C1 segment of cervical spinal cord (tissue), 14 donors: ENCODE measurements at regions not wholly inside any gene's neighbourhood (a gene's known extent, or its start where the extent isn't known, plus 50 kb on each side); places are given as distances from the start of the nearest gene placed in this dataset.

Source experiments
- DNase-seq, 14 donors: peaks; one replicate each; lab custom pipeline; 2025; lab: John Stamatoyannopoulos, UW

GRCh38 chr13:40383885-40384284 lies 282.6 kb downstream of the FOXO1 start:
- DNase-seq = no peak

GRCh38 chr13:40384976-40385857 lies 281.2 kb downstream of the FOXO1 start:
- no peak for DNase-seq

- no peak for DNase-seq
These were observed 280.6 kb downstream of the FOXO1 start for GRCh38 chr13:40385858-40386180.

- no peak for DNase-seq
These were observed 279.9 kb downstream of the FOXO1 start for GRCh38 chr13:40386586-40386985.

GRCh38 chr13:40387775-40388174 lies 278.7 kb downstream of the FOXO1 start:
- no peak for DNase-seq

GRCh38 chr13:40388617-40389016 lies 277.8 kb downstream of the FOXO1 start:
- DNase-seq = no peak

GRCh38 chr13:40389081-40389641 lies 277.3 kb downstream of the FOXO1 start:
- DNase-seq = no peak

GRCh38 chr13:40390401-40390916 lies 276.0 kb downstream of the FOXO1 start:
- no peak for DNase-seq

GRCh38 chr13:40391788-40392187 lies 274.7 kb downstream of the FOXO1 start:
- no peak for DNase-seq

- no peak for DNase-seq
These were observed 272.0 kb downstream of the FOXO1 start for GRCh38 chr13:40394304-40394985.

GRCh38 chr13:40398065-40398464 lies 268.4 kb downstream of the FOXO1 start:
- no peak for DNase-seq

GRCh38 chr13:40399756-40400155 lies 266.7 kb downstream of the FOXO1 start:
- no peak for DNase-seq

- DNase-seq = peak in 11 of 14 donors; percentile 2 to 85 (median 57)
These were observed 264.3 kb downstream of the FOXO1 start for GRCh38 chr13:40401911-40402776.

GRCh38 chr13:40402931-40403431 lies 263.5 kb downstream of the FOXO1 start:
- DNase-seq = no peak

- no peak for DNase-seq
These were observed 262.8 kb downstream of the FOXO1 start for GRCh38 chr13:40403509-40404241.

- DNase-seq = no peak
These were observed 262.0 kb downstream of the FOXO1 start for GRCh38 chr13:40404407-40404806.

- no peak for DNase-seq
These were observed 261.3 kb downstream of the FOXO1 start for GRCh38 chr13:40404967-40405716.

GRCh38 chr13:40406405-40407120 lies 259.9 kb downstream of the FOXO1 start:
- DNase-seq = no peak

GRCh38 chr13:40407567-40407966 lies 258.9 kb downstream of the FOXO1 start:
- DNase-seq = no peak
